Activated T-cell treated with anti-CD3 and anti-CD28 coated beads, Interleukin-2, amount 50 U/mL, for 48 hours (primary cell): ENCODE measurements at regions not wholly inside any gene's neighbourhood (a gene's known extent, or its start where the extent isn't known, plus 50 kb on each side); places are given as distances from the start of the nearest gene placed in this dataset.
"Not testable (repeated sequence)": the region's sequence is repeated elsewhere in the genome, so short reads cannot be mapped to it uniquely, and the experiment has no call there.

ENCODE experiments used
- DNase-seq, 2 experiments: peaks; one replicate each; pipeline ENCODE4 v3.0.0-alpha.2; 2020

- DNase-seq, result not testable (repeated sequence)
These were observed 199.2 kb upstream of the PZP start for GRCh38 chr12:9407425-9407748.

DNA sequence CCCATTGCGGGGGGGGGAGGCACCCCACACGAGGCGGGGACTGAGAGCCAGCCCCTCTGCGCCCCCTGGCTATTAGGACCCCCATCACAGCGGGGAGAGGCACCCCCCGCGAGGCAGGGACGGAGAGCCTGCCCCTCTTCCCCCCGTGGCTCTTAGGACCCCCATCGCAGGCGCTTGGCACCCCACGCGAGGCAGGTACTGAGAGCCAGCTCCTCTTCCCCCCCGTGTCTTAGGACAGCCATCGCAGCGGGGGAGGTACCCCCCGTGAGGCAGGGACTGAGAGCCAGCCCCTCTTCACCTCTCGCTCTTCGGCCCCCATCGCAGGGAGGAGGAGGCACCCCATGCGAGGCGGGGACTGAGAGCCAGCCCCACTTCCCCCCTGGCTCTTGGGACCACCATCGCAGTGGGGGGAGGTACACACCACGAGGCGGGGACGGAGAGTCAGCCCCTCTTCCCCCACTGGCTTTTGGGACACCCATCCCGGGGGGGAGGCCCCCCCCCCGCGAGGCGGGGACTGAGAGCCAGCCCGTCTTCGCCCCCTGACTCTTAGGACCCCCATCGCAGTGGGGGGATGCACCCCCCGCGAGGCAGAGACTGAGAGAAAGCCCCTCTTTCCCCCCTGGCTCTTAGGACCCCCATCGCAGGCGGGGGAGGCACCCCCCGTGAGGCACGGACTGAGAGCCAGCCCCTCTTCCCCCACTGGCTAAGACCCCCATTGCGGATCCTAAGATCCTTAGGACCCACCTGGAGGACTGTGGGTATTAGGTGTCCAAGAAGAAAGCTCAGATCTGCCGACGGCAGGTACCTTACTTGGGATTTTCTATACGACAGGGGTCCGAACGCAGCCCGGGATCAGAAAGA, 198.6 kb upstream of the PZP start:
- DNase-seq, result no peak

DNA sequence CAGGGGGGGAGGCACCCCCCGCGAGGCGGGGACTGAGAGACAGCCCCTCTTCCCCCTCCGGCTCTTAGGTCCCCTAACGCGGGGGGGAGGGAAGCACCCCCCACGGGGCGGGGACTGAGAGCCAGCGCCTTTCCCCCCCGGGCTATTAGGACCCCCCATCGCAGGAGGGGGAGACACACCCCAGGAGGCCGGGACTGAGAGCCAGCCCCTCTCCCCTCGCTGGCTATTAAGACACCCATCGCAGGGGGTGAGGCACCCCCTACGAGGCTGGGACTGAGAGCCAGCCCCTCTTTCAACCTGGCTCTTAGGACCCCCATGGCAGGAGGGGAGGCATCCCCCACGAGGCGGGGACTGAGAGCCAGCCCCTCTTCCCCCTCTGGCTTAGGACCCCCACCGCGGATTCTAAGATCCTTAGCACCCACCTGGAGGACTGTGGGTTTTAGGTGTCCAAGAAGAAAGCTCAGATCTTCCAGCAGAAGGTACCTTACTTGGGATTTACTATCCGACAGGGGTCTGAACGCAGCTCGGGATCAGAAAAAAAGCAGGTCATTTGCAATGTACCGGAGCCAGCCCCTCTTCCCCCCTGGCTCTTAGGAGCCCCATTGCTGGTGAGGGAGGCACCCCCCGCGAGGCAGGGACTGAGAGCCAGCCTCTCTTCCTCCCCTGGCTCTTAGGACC, 197.8 kb upstream of the PZP start:
- DNase-seq, result no peak

DNA sequence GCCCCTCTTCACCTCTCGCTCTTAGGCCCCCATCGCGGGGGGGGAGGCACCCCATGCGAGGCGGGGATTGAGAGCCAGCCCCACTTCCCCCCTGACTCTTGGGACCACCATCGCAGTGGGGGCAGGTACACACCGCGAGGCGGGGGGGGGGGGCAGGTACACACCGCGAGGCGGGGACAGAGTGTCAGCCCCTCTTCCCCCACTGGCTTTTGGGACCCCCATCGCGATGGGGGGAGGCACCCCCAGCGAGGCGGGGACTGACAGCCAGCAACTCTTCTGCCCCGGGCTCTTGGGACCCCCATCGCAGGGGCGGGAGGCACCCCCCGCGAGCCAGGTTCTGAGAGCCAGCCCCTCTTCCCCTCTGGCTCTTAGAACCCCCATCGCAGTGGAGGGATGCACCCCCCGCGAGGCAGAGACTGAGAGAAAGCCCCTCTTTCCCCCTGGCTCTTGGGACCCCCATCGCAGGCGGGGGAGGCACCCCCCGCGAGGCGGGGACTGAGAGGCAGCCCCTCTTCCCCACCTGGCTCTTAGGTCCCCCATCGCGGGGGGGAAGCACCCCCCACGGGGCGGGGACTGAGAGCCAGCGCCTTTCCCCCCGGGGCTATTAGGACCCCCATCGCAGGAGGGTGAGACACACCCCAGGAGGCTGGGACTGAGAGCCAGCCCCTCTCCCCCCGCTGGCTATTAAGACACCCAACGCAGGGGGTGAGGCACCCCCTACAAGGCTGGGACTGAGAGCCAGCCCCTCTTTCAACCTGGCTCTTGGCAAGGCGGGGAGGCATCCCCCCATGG, 196.5 kb upstream of the PZP start:
- DNase-seq, result no peak

GRCh38 chr12:9404031-9404430, 195.8 kb upstream of the PZP start:
- DNase-seq, result no peak

DNA sequence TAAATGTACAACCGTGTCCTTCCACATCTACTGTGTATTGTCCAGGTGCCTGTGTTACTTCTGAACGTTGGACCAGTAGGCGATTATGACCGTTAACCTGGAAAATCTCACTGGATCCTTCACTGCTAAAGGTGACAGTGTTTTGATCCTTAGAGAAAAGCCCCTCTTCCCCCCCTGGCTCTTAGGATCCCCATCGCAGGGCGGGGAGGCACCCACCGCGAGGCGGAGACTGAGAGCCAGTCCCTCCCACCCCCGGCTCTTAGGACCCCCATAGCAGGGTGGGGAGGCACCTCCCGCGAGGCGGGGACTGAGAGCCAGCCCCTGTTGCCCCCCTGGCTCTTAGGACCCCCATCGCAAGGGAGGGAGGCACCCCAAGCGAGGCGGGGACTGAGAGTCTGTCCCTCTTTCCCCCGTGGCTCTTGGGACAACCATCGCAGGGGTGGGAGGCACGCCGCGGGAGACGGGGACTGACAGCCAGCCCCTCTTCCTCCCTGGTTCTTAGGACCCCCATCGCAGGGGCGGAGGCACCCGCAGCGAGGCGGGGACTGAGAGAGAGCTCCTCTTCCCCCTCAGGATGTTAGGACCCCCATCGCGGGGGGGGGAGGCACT, 194.3 kb upstream of the PZP start:
- DNase-seq, result not testable (repeated sequence)

- DNase-seq, result not testable (repeated sequence)
These were observed 188.2 kb upstream of the PZP start for GRCh38 chr12:9396367-9396766.

GRCh38 chr12:9395220-9395619, 187.0 kb upstream of the PZP start:
- not testable (repeated sequence) for DNase-seq

DNA sequence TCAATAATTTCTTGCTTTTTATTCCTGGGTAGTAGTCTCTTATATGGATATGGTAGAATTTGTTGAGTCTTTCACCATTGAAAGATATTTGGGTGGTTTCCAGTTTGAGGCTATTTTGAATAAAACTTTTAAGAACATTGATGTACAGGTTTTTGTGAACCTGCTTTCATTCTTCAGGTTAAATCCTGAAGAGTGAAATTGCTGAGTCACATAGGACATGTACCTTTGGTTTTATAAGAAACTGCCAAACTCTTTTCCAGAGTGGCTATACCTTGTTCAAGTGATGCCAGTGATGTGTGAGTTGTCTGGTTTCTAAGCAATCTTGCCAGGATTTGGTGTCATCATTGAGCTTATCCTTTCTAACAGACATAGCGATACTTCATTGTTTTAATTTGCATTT, 184.6 kb upstream of the PZP start:
- DNase-seq, result no peak

DNA sequence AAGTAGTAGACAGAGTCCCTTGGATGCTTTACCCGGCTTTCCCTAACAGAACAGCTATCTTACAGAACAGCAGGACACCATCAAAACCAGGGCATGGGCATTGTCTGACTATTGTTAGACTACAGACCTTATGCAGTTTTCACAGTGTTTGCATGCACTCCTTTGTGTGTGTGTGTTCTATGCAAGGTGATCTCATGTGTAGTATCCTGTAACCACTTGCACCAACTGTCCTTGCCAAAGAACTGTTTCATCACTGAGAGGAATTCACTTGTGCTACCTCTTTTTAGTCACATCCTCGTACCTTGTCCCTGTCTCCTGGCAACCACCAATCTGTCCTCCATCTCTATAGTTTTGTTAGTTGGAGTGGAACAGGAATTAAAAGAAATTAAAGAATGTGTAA, 183.6 kb upstream of the PZP start:
- DNase-seq, result no peak

GRCh38 chr12:9390761-9391160, 182.6 kb upstream of the PZP start:
- DNase-seq, result no peak

DNA sequence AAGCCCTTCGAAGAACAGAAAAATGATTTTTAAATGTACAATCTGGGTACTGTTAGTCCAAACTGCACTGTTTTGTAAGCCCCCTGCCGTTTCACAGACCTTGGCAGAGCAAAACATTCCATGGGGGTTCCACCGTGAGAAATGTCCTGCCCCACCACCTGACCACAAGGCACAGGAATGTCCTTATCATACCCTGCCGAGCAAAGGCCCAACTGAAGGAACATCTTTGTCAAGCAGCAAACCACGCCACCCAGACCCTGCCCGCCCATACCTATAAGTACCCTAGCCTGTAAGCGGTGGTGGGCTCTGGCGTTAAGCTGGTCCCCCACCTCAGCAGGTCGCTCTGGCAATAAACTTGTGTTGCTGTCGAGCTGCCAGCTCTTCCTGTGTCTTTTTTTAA, 181.6 kb upstream of the PZP start:
- DNase-seq, result no peak

GRCh38 chr12:9388379-9388778, 180.2 kb upstream of the PZP start:
- DNase-seq, result no peak

- no peak for DNase-seq
These were observed 179.3 kb upstream of the PZP start for GRCh38 chr12:9387450-9387849.

- no peak for DNase-seq
These were observed 175.4 kb upstream of the PZP start for GRCh38 chr12:9383585-9383984.

DNA sequence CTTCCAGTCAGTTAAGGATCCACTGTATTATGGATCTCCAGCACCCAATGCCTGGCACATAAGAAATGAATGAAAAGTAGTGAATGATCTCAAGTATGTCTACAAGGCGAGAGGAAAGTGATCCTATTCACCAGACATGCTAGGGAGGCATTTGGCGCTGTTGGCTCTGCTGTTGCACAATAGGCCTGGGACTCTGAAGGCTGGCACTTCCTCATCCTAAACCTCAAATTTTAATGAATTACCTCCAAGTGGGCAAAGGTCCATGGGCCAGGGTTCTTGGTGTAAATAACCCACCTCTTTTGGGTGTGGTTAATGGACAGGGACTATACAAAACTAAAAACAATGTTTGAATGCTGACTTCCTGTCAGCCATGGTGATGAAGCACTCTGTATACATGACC, 173.4 kb upstream of the PZP start:
- DNase-seq, result no peak

DNA sequence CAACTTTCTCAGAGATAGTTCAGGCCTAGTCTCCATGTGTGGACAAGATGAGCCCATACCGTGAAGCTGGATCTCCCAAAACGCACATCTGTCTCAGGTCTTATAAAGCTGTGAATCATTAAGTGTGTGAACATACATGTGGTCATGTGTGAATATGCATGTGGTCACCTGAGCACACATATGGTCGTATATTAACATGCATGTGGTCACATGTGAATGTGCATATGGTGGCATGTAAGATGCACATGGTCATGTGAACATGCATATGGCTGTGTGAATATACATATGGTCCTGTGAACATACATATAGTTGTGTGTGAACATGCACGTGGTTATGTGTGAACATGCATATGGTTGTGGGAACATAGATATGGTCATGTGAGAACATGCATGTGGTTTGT, 172.5 kb upstream of the PZP start:
- DNase-seq, result no peak

GRCh38 chr12:9379023-9379742, 171.0 kb upstream of the PZP start:
- no peak for DNase-seq

GRCh38 chr12:9378430-9378835, 170.2 kb upstream of the PZP start:
- no peak for DNase-seq

DNA sequence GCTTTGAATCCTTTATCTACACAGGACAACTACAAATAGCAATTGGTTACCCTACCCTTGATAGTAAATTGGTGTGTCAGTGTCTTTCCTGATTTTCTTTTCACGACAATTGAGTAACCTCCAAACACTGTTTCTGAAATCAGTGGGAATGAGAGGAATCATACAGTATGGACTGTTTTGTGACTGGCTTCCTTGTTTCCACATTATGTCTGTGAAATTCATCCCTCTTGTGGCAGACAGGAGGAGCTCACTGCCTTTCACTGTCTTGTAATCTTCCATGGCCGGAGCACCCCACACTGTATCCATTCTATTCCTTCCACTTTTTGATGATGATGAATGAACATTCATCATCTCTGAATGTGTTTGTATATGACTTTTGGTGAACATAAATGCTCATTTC, 164.0 kb upstream of the PZP start:
- no peak for DNase-seq

- DNase-seq, result no peak
These were observed 159.6 kb upstream of the PZP start for GRCh38 chr12:9367828-9368227.

DNA sequence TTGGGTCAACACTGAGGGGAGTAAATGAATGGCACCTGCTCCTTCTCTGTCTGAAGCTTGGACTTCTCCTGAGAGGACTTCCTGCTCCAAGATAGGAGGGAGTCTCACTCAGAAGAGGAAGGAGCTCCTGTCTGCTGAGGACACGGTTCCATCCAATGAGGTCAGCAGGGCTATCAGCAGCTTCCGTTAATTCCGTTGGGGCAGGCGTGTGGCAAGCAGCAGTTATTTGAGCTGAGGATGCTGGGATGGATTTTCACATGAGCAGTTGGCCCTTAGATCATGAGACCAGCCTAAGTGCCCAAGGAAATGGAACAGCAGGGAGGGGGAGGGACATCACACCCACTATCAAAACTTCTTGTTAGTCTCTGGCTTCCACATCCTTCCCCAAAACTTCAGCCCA, 159.0 kb upstream of the PZP start:
- no peak for DNase-seq

DNA sequence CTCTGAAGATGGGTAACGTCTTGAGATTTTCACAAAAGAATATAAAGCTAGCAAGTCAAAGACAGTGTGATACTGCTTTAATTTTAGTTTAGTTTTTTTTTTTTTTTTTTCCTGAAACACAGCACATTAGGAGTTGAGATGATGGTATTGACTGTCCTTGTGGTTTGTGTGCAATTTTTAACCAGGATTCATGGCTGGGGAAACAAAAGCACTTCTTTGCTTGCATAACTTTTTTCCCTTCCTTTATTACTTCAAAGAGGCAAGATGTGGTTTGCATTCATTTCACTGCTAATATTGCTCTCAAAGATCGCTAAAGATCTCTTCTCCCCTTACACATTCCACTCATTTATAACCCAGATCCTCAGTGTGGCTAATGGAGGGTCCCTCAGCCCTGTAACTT, 157.1 kb upstream of the PZP start:
- DNase-seq, result no peak
